ENCODE measurements at regions not wholly inside any gene's neighbourhood (a gene's known extent, or its start where the extent isn't known, plus 50 kb on each side); places are given as distances from the start of the nearest gene placed in this dataset.

DNA sequence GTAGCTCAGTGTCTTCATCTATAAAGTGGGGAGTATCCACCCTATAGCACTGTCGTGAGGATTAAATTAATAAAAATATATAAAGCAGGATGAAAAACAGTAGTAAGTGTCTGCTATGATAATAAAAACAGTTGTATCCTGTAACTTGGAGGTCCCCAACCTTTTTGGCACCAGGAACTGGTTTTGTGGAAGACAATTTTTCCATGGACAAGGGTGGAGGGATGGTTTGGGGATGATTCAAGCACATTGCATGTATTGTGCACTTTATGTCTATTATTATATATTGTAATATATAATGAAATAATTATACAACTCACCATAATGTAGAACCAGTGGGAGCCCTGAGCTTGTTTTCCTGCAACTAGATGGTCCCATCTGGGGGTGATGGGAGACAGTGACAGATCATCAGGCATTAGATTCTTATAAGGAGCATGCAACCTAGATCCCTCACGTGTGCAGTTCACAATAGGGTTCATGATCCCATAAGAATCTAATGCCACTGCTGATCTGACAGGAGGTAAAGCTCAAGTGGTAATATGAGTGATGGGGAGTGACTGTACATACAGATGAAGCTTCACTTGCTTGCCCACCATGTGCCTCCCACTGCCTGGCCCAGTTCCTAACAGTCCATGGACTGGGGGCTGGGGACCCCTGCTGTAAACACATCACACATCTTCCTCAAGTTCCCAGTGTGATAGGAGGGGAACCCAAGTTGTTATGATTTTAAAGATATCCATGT, 177.4 kb upstream of the DAPK1 start:
- 90 to 91% methylated on average over 2 of the region's 2 CpGs for WGBS, 2 donors
- Histone ChIP-seq H3K9me3 (ENCODE audit: control insufficient read depth in 4 of 4, insufficient read depth in 3 of 4, low read length in 3 of 4) (peaks cover 0 to 6% (median 0%) of the 10 kb centered on the region in 4 donors), H3K4me1 (ENCODE audit: control insufficient read depth in 5 of 5, insufficient read depth in 5 of 5, low read length in 5 of 5) (no peaks in the 10 kb centered on the region), H3K4me3 (no peak overlapping the region), H3K27me3 (ENCODE audit: control insufficient read depth in 3 of 3, insufficient read depth in 3 of 3, low read length in 2 of 3) (no peaks in the 10 kb centered on the region), H3K9ac (ENCODE audit: insufficient read depth in 1 of 2, low read length in 2 of 2) (no peak overlapping the region), H3K36me3 (ENCODE audit: control insufficient read depth in 4 of 4, insufficient read depth in 4 of 4, low read length in 4 of 4) (no peaks in the 10 kb centered on the region), H3K27ac (ENCODE audit: low read depth in 1 of 2, low read length in 1 of 2) (no peak overlapping the region)
- TF ChIP-seq, protein P1, sequence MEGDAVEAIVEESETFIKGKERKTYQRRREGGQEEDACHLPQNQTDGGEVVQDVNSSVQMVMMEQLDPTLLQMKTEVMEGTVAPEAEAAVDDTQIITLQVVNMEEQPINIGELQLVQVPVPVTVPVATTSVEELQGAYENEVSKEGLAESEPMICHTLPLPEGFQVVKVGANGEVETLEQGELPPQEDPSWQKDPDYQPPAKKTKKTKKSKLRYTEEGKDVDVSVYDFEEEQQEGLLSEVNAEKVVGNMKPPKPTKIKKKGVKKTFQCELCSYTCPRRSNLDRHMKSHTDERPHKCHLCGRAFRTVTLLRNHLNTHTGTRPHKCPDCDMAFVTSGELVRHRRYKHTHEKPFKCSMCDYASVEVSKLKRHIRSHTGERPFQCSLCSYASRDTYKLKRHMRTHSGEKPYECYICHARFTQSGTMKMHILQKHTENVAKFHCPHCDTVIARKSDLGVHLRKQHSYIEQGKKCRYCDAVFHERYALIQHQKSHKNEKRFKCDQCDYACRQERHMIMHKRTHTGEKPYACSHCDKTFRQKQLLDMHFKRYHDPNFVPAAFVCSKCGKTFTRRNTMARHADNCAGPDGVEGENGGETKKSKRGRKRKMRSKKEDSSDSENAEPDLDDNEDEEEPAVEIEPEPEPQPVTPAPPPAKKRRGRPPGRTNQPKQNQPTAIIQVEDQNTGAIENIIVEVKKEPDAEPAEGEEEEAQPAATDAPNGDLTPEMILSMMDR (IDR thresholded peaks at IDR 0.05; ENCODE audit: control extremely low read depth, extremely low read depth): no peak
- ATAC-seq (ENCODE audit: insufficient read depth, low FRiP score): no peak
- no peak for DNase-seq

DNA sequence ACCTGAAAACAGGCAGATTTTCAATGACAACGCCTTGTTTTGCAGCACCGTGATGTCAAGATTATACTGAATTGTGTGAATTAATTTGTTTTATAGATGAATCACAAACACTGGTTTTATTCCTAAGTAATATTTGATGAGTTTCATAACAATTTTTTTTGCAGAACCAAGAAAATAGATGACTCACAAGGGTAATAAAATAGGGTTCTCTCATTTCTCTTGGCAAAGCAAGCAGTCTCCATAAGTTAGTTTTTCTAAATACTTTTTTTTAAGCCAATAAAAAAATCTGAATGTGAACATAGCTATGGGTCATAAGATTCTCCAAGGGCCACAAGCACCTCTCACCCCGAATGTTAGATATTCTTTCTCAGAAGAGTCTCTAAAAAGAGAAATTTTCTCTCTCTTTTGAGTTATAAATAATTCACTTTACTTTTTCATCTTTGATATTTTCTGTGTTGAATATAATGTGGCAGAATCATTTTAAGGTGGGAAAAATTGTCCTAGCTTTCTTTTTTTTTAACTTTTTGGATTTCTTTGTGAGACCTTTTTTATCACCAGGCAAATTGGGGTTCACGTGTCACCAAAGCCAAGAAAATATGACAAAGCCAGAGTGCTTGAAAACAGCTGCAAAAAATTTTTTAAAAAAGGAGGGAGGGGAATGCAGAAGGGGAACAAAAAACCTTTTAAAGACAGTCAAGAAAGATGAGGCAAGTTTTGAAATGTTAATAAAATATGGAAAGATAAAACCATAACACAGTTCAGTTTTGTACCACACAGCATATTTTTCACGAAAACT, 174.6 kb upstream of the DAPK1 start:
- WGBS, 2 donors: 79 to 91% methylated on average over 5 of the region's 5 CpGs
- ATAC-seq (ENCODE audit: insufficient read depth, low FRiP score) (no peak), DNase-seq (no peak)
- no peaks in the 10 kb centered on the region for H3K4me1 ChIP-seq (ENCODE audit: control insufficient read depth in 5 of 5, insufficient read depth in 5 of 5, low read length in 5 of 5)
- H3K36me3 ChIP-seq (ENCODE audit: control insufficient read depth in 4 of 4, insufficient read depth in 4 of 4, low read length in 4 of 4): no peaks in the 10 kb centered on the region
- no peak overlapping the region for H3K4me3 ChIP-seq
- TF ChIP-seq, protein P1 (IDR thresholded peaks at IDR 0.05; ENCODE audit: control extremely low read depth, extremely low read depth): no peak
- H3K27ac ChIP-seq (ENCODE audit: low read depth in 1 of 2, low read length in 1 of 2): no peak overlapping the region
- no peaks in the 10 kb centered on the region for H3K9me3 ChIP-seq (ENCODE audit: control insufficient read depth in 4 of 4, insufficient read depth in 3 of 4, low read length in 3 of 4)
- no peak overlapping the region for H3K9ac ChIP-seq (ENCODE audit: insufficient read depth in 1 of 2, low read length in 2 of 2)
- H3K27me3 ChIP-seq (ENCODE audit: control insufficient read depth in 3 of 3, insufficient read depth in 3 of 3, low read length in 2 of 3): no peaks in the 10 kb centered on the region

DNA sequence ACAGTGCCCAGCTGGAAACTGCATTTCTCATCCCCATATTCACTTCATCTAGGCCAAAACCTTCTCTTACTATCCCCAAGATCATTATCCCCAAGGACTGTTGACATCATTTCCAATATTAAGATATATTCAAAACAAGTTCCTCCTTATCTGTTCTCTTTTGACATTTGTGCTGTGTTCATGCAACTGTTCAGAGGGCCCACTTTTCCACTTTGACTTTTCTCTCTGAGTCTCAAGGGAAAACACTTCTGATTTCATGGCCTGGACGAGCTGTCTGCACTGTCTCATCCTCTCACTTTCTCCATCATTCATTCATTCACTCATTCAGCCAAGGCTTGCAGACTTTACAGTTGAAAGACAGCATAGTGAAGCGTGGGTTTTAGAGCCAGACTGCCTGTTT, 173.7 kb upstream of the DAPK1 start:
- ATAC-seq (ENCODE audit: insufficient read depth, low FRiP score): no peak

More for the DNA sequence above, 173.7 kb upstream of the DAPK1 start:
- TF ChIP-seq, protein P1 (IDR thresholded peaks at IDR 0.05; ENCODE audit: control extremely low read depth, extremely low read depth): no peak
- H3K27me3 ChIP-seq (ENCODE audit: control insufficient read depth in 3 of 3, insufficient read depth in 3 of 3, low read length in 2 of 3): no peaks in the 10 kb centered on the region
- DNase-seq: no peak
- H3K9me3 ChIP-seq (ENCODE audit: control insufficient read depth in 4 of 4, insufficient read depth in 3 of 4, low read length in 3 of 4): no peaks in the 10 kb centered on the region
- H3K9ac ChIP-seq (ENCODE audit: insufficient read depth in 1 of 2, low read length in 2 of 2): no peak overlapping the region
- 47 to 76% methylated on average over 2 of the region's 2 CpGs for WGBS, 2 donors
- H3K27ac ChIP-seq (ENCODE audit: low read depth in 1 of 2, low read length in 1 of 2): no peak overlapping the region
- H3K36me3 ChIP-seq (ENCODE audit: control insufficient read depth in 4 of 4, insufficient read depth in 4 of 4, low read length in 4 of 4): no peaks in the 10 kb centered on the region
- H3K4me3 ChIP-seq: no peak overlapping the region
- no peaks in the 10 kb centered on the region for H3K4me1 ChIP-seq (ENCODE audit: control insufficient read depth in 5 of 5, insufficient read depth in 5 of 5, low read length in 5 of 5)

All from lung (tissue), 11 donors.